Liver (tissue), 3 donors: ENCODE measurements at regions not wholly inside any gene's neighbourhood (a gene's known extent, or its start where the extent isn't known, plus 50 kb on each side); places are given as distances from the start of the nearest gene placed in this dataset.

Source experiments
- EGR1 ChIP-seq, 2 donors: IDR thresholded peaks; 2 replicates each; pipeline ENCODE4 v1.6.1; 2016 to 2018; ENCODE audit warnings: antibody characterized with exemption in 2 of 2, low read depth in 2 of 2
- GABPA ChIP-seq, 2 donors: IDR thresholded peaks in 1 of 2; conservative IDR thresholded peaks in 1 of 2; 2 replicates each; pipeline ENCODE4 v1.6.1; 2016; ENCODE audit warnings: antibody characterized with exemption in 2 of 2, mild to moderate bottlenecking in 1 of 2, moderate library complexity in 1 of 2
- HNF4G ChIP-seq: IDR thresholded peaks from 2 replicates; pipeline ENCODE4 v1.6.1; 2016; ENCODE audit warnings: antibody characterized with exemption
- JUND ChIP-seq, 2 donors: IDR thresholded peaks; 2 replicates each; pipeline ENCODE4 v1.6.1; 2016; ENCODE audit warnings: antibody characterized with exemption in 2 of 2
- RAD21 ChIP-seq, 2 donors: IDR thresholded peaks; 2 replicates each; pipeline ENCODE4 v1.6.1; 2016; ENCODE audit warnings: antibody characterized with exemption in 2 of 2, mild to moderate bottlenecking in 2 of 2
- SP1 ChIP-seq: IDR thresholded peaks from 2 replicates; pipeline ENCODE4 v1.6.1; 2018; ENCODE audit warnings: antibody characterized with exemption, mild to moderate bottlenecking
- TAF1 ChIP-seq: conservative IDR thresholded peaks from 2 replicates; pipeline ENCODE4 v1.6.1; 2016; ENCODE audit warnings: antibody characterized with exemption, mild to moderate bottlenecking
- YY1 ChIP-seq: IDR thresholded peaks from 2 replicates; pipeline ENCODE4 v1.6.1; 2016; ENCODE audit warnings: antibody characterized with exemption, mild to moderate bottlenecking
- TF ChIP-seq, protein P1 (sequence below): fragments of 150-350 bp; IDR thresholded peaks from 2 replicates; pipeline ENCODE4 v1.5.1; 2017; ENCODE audit warnings: improper control_type of control experiment, low read depth, low read length; ENCODE audit not compliant: missing input control
- TF ChIP-seq, protein P2 (sequence below): IDR thresholded peaks from 2 replicates; pipeline ENCODE4 v1.6.1; 2016; ENCODE audit warnings: antibody characterized with exemption, mild to moderate bottlenecking
- TF ChIP-seq, protein P3 (sequence below): IDR thresholded peaks from 2 replicates; pipeline ENCODE4 v1.6.1; 2016; ENCODE audit warnings: antibody characterized with exemption
- TF ChIP-seq, protein P4 (sequence below): IDR thresholded peaks from 2 replicates; pipeline ENCODE4 v1.6.1; 2016; ENCODE audit warnings: antibody characterized with exemption
- TF ChIP-seq, protein P5 (sequence below): IDR thresholded peaks from 2 replicates; pipeline ENCODE4 v1.6.1; 2016; ENCODE audit warnings: antibody characterized with exemption
- donor health status: healthy.
- donor health status: healthy.

DNA sequence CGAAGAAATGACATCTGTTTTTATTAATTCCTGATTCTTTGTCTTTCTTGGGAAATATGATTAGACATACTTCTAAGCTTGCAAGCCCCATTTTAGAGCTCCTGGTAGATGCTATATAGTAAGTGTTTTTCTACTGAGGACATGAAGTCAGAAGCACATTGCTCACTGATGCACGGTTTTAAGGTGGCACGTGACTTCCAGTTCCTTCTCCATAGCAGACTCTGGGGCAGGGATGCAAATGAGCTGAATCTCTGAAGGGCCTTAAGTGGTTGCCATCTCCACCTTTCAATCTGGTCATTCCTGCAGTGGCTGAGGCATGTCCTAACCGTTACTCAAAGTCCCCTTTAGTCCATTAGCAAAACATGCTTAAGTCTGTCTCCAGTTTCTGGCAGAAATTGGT lies 421.2 kb upstream of the HTR1E start:
- TF ChIP-seq YY1 (no peak), RAD21 (IDR thresholded peaks at IDR 0.05) (no peak), GABPA (IDR thresholded peaks at IDR 0.05 in 1 of 2, conservative IDR thresholded peaks at IDR 0.05 in 1 of 2) (no peak), JUND (IDR thresholded peaks at IDR 0.05) (no peak), SP1 (no peak), EGR1 (IDR thresholded peaks at IDR 0.05; ENCODE audit: low read depth in 2 of 2) (no peak), TAF1 (no peak), HNF4G (no peak)
- TF ChIP-seq, protein P1, sequence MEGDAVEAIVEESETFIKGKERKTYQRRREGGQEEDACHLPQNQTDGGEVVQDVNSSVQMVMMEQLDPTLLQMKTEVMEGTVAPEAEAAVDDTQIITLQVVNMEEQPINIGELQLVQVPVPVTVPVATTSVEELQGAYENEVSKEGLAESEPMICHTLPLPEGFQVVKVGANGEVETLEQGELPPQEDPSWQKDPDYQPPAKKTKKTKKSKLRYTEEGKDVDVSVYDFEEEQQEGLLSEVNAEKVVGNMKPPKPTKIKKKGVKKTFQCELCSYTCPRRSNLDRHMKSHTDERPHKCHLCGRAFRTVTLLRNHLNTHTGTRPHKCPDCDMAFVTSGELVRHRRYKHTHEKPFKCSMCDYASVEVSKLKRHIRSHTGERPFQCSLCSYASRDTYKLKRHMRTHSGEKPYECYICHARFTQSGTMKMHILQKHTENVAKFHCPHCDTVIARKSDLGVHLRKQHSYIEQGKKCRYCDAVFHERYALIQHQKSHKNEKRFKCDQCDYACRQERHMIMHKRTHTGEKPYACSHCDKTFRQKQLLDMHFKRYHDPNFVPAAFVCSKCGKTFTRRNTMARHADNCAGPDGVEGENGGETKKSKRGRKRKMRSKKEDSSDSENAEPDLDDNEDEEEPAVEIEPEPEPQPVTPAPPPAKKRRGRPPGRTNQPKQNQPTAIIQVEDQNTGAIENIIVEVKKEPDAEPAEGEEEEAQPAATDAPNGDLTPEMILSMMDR = no peak
- TF ChIP-seq, protein P2, sequence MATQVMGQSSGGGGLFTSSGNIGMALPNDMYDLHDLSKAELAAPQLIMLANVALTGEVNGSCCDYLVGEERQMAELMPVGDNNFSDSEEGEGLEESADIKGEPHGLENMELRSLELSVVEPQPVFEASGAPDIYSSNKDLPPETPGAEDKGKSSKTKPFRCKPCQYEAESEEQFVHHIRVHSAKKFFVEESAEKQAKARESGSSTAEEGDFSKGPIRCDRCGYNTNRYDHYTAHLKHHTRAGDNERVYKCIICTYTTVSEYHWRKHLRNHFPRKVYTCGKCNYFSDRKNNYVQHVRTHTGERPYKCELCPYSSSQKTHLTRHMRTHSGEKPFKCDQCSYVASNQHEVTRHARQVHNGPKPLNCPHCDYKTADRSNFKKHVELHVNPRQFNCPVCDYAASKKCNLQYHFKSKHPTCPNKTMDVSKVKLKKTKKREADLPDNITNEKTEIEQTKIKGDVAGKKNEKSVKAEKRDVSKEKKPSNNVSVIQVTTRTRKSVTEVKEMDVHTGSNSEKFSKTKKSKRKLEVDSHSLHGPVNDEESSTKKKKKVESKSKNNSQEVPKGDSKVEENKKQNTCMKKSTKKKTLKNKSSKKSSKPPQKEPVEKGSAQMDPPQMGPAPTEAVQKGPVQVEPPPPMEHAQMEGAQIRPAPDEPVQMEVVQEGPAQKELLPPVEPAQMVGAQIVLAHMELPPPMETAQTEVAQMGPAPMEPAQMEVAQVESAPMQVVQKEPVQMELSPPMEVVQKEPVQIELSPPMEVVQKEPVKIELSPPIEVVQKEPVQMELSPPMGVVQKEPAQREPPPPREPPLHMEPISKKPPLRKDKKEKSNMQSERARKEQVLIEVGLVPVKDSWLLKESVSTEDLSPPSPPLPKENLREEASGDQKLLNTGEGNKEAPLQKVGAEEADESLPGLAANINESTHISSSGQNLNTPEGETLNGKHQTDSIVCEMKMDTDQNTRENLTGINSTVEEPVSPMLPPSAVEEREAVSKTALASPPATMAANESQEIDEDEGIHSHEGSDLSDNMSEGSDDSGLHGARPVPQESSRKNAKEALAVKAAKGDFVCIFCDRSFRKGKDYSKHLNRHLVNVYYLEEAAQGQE = no peak
- TF ChIP-seq, protein P3, sequence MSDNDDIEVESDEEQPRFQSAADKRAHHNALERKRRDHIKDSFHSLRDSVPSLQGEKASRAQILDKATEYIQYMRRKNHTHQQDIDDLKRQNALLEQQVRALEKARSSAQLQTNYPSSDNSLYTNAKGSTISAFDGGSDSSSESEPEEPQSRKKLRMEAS = no peak
- TF ChIP-seq, protein P4, sequence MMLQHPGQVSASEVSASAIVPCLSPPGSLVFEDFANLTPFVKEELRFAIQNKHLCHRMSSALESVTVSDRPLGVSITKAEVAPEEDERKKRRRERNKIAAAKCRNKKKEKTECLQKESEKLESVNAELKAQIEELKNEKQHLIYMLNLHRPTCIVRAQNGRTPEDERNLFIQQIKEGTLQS = no peak
- TF ChIP-seq, protein P5, sequence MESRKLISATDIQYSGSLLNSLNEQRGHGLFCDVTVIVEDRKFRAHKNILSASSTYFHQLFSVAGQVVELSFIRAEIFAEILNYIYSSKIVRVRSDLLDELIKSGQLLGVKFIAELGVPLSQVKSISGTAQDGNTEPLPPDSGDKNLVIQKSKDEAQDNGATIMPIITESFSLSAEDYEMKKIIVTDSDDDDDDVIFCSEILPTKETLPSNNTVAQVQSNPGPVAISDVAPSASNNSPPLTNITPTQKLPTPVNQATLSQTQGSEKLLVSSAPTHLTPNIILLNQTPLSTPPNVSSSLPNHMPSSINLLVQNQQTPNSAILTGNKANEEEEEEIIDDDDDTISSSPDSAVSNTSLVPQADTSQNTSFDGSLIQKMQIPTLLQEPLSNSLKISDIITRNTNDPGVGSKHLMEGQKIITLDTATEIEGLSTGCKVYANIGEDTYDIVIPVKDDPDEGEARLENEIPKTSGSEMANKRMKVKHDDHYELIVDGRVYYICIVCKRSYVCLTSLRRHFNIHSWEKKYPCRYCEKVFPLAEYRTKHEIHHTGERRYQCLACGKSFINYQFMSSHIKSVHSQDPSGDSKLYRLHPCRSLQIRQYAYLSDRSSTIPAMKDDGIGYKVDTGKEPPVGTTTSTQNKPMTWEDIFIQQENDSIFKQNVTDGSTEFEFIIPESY = no peak
